ENCODE measurements at regions not wholly inside any gene's neighbourhood (a gene's known extent, or its start where the extent isn't known, plus 50 kb on each side); places are given as distances from the start of the nearest gene placed in this dataset.

- no peaks in the 10 kb centered on the region for H3K27me3 ChIP-seq (ENCODE audit: insufficient read depth, low read length)
- no peak overlapping the region for H3K4me2 ChIP-seq (ENCODE audit: insufficient read depth, low read length)
- H4K20me1 ChIP-seq (ENCODE audit: insufficient read depth, low read length) = no peaks in the 10 kb centered on the region
- H3K4me3 ChIP-seq (ENCODE audit: insufficient read depth, low read length) = no peak overlapping the region
- H3K9me3 ChIP-seq (ENCODE audit: low read depth, low read length) = no peaks in the 10 kb centered on the region
- H3K4me1 ChIP-seq (ENCODE audit: insufficient read depth, low read length) = no peaks in the 10 kb centered on the region
- no peak overlapping the region for H2AFZ ChIP-seq (ENCODE audit: low read length)
- H3K79me2 ChIP-seq (ENCODE audit: insufficient read depth, low read length) = no peaks in the 10 kb centered on the region
- no peak overlapping the region for H3K27ac ChIP-seq (ENCODE audit: low read depth, low read length)
- H3K36me3 ChIP-seq (ENCODE audit: insufficient read depth, low read length) = no peaks in the 10 kb centered on the region
- DNase-seq (ENCODE audit: insufficient read length, low spot score, missing footprints) = no peak
- TF ChIP-seq, protein P1, sequence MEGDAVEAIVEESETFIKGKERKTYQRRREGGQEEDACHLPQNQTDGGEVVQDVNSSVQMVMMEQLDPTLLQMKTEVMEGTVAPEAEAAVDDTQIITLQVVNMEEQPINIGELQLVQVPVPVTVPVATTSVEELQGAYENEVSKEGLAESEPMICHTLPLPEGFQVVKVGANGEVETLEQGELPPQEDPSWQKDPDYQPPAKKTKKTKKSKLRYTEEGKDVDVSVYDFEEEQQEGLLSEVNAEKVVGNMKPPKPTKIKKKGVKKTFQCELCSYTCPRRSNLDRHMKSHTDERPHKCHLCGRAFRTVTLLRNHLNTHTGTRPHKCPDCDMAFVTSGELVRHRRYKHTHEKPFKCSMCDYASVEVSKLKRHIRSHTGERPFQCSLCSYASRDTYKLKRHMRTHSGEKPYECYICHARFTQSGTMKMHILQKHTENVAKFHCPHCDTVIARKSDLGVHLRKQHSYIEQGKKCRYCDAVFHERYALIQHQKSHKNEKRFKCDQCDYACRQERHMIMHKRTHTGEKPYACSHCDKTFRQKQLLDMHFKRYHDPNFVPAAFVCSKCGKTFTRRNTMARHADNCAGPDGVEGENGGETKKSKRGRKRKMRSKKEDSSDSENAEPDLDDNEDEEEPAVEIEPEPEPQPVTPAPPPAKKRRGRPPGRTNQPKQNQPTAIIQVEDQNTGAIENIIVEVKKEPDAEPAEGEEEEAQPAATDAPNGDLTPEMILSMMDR (IDR thresholded peaks at IDR 0.05; ENCODE audit: extremely low read depth, low read depth, low read length) = no peak
Observed at GRCh38 chr4:181418496-181418895, 824.7 kb upstream of the TENM3 start.

- no peak overlapping the region for H3K4me2 ChIP-seq (ENCODE audit: insufficient read depth, low read length)
- no peaks in the 10 kb centered on the region for H3K36me3 ChIP-seq (ENCODE audit: insufficient read depth, low read length)
- no peak overlapping the region for H3K27ac ChIP-seq (ENCODE audit: low read depth, low read length)
- DNase-seq (ENCODE audit: insufficient read length, low spot score, missing footprints) = no peak
- no peaks in the 10 kb centered on the region for H3K9me3 ChIP-seq (ENCODE audit: low read depth, low read length)
- no peaks in the 10 kb centered on the region for H3K27me3 ChIP-seq (ENCODE audit: insufficient read depth, low read length)
- H3K79me2 ChIP-seq (ENCODE audit: insufficient read depth, low read length) = no peaks in the 10 kb centered on the region
- H4K20me1 ChIP-seq (ENCODE audit: insufficient read depth, low read length) = no peaks in the 10 kb centered on the region
- TF ChIP-seq, protein P1 (IDR thresholded peaks at IDR 0.05; ENCODE audit: extremely low read depth, low read depth, low read length) = no peak
- no peaks in the 10 kb centered on the region for H3K4me1 ChIP-seq (ENCODE audit: insufficient read depth, low read length)
- H3K4me3 ChIP-seq (ENCODE audit: insufficient read depth, low read length) = no peak overlapping the region
- H2AFZ ChIP-seq (ENCODE audit: low read length) = no peak overlapping the region
Observed at GRCh38 chr4:181420950-181421349, 822.3 kb upstream of the TENM3 start.

DNA sequence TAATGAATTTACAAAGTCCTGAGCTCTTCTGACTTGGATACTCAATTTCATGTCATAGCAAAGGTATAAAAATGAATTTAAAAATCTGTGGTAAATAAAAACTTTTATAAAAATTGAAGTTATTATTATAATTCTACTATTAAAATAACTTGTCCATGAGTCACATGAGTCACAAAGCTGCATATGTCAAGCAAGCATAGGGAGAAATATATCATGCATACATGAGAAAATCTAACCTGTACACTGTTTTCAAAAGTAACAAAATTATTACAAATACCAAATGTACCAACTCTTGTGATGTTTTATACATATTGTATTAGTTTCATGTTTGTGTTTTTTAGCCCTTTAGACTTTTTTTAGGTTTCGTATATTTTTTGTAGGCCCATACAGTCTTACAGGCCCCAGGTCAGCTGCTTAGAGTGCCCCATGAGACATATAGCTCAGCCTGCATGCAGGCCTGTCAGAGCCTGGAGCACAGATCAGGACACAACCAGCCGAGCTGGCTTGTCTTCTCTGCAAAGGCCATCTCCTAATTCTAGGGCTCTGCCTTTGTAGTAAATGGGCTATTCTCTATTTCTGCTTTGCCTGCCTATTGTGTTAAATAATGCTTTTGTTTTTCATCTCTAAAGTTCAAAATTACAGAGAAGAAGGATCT lies 818.7 kb upstream of the TENM3 start:
- H3K79me2 ChIP-seq (ENCODE audit: insufficient read depth, low read length) = no peaks in the 10 kb centered on the region
- H2AFZ ChIP-seq (ENCODE audit: low read length) = no peak overlapping the region
- H3K36me3 ChIP-seq (ENCODE audit: insufficient read depth, low read length) = no peaks in the 10 kb centered on the region
- H4K20me1 ChIP-seq (ENCODE audit: insufficient read depth, low read length) = no peaks in the 10 kb centered on the region
- TF ChIP-seq, protein P1 (IDR thresholded peaks at IDR 0.05; ENCODE audit: extremely low read depth, low read depth, low read length) = no peak
- no peaks in the 10 kb centered on the region for H3K9me3 ChIP-seq (ENCODE audit: low read depth, low read length)
- no peak overlapping the region for H3K4me2 ChIP-seq (ENCODE audit: insufficient read depth, low read length)
- no peak for DNase-seq (ENCODE audit: insufficient read length, low spot score, missing footprints)
- no peaks in the 10 kb centered on the region for H3K4me1 ChIP-seq (ENCODE audit: insufficient read depth, low read length)
- no peak overlapping the region for H3K4me3 ChIP-seq (ENCODE audit: insufficient read depth, low read length)
- H3K27ac ChIP-seq (ENCODE audit: low read depth, low read length) = no peak overlapping the region
- no peaks in the 10 kb centered on the region for H3K27me3 ChIP-seq (ENCODE audit: insufficient read depth, low read length)

GRCh38 chr4:181427076-181427475 lies 816.1 kb upstream of the TENM3 start:
- TF ChIP-seq, protein P1 (IDR thresholded peaks at IDR 0.05; ENCODE audit: extremely low read depth, low read depth, low read length) = no peak
- H3K9me3 ChIP-seq (ENCODE audit: low read depth, low read length) = no peaks in the 10 kb centered on the region
- DNase-seq (ENCODE audit: insufficient read length, low spot score, missing footprints) = no peak

More at GRCh38 chr4:181427076-181427475, 816.1 kb upstream of the TENM3 start:
- H3K4me1 ChIP-seq (ENCODE audit: insufficient read depth, low read length) = no peaks in the 10 kb centered on the region
- no peak overlapping the region for H3K4me2 ChIP-seq (ENCODE audit: insufficient read depth, low read length)
- H3K27me3 ChIP-seq (ENCODE audit: insufficient read depth, low read length) = no peaks in the 10 kb centered on the region
- no peak overlapping the region for H2AFZ ChIP-seq (ENCODE audit: low read length)
- H4K20me1 ChIP-seq (ENCODE audit: insufficient read depth, low read length) = no peaks in the 10 kb centered on the region
- no peaks in the 10 kb centered on the region for H3K79me2 ChIP-seq (ENCODE audit: insufficient read depth, low read length)
- H3K27ac ChIP-seq (ENCODE audit: low read depth, low read length) = no peak overlapping the region
- no peaks in the 10 kb centered on the region for H3K36me3 ChIP-seq (ENCODE audit: insufficient read depth, low read length)
- no peak overlapping the region for H3K4me3 ChIP-seq (ENCODE audit: insufficient read depth, low read length)
